HUES6 (cell line): ENCODE measurements at regions not wholly inside any gene's neighbourhood (a gene's known extent, or its start where the extent isn't known, plus 50 kb on each side); places are given as distances from the start of the nearest gene placed in this dataset.

Source experiments
- H3K27ac ChIP-seq: 2 replicates; pipeline ENCODE4 v1.7.0; 2013; ENCODE audit warnings: low read depth, mild to moderate bottlenecking, low read length, inconsistent platforms
- H3K27me3 ChIP-seq: 2 replicates; pipeline ENCODE4 v1.6.1; 2013; ENCODE audit warnings: low read length; ENCODE audit not compliant: control insufficient read depth, insufficient read depth
- H3K36me3 ChIP-seq: 2 replicates; pipeline ENCODE4 v1.6.1; 2013; ENCODE audit warnings: low read length; ENCODE audit not compliant: control insufficient read depth, insufficient read depth
- H3K4me1 ChIP-seq: 2 replicates; pipeline ENCODE4 v1.6.1; 2013; ENCODE audit warnings: low read length; ENCODE audit not compliant: control insufficient read depth, insufficient read depth
- H3K4me3 ChIP-seq: 2 replicates; pipeline ENCODE4 v1.5.1; 2013; ENCODE audit warnings: low read depth, low read length
- H3K9ac ChIP-seq: one replicate; pipeline ENCODE4 v1.6.1; 2013; ENCODE audit warnings: mild to moderate bottlenecking, low read length
- H3K9me3 ChIP-seq: 2 replicates; pipeline ENCODE4 v1.6.1; 2013; ENCODE audit warnings: low read depth, low read length; ENCODE audit not compliant: control insufficient read depth, insufficient read depth

DNA sequence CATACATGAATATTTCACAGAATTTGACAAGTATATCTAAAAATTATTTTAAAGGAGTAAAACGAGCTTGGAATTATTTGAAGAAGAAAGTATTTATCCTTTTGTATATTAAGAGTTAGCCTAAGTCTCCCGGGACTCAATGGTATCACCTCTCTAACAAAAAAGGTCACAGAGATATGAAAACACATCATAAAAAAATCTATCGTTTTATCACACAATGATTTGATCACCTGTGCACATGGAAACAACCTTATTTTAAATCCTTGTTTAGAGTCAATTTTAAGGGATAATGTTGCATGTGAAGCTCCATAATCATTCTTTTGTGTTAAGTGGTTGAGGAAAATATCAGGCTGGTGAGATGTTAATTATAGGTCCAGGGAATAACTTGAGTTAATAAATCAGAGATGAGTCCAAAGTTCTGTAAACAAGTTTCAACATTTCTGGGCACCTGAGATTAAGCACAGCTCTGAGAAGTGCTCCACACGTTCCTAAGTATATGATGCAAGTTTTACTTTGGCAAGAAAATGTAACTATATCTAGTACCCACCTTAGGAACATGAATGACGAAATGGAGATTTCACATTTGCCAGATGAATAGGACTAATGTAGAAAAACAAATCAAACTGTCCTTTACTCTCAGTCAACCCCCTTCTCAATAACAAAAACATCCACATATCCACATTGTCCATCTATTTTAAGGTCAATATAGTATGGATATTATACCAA lies 148.5 kb upstream of the AKR1E2 start:
- no peaks in the 10 kb centered on the region for H3K9me3 ChIP-seq
- no peaks in the 10 kb centered on the region for H3K4me1 ChIP-seq
- H3K27me3 ChIP-seq, result no peaks in the 10 kb centered on the region
- no peak overlapping the region for H3K9ac ChIP-seq
- no peak overlapping the region for H3K4me3 ChIP-seq
- no peaks in the 10 kb centered on the region for H3K36me3 ChIP-seq
- no peak overlapping the region for H3K27ac ChIP-seq

DNA sequence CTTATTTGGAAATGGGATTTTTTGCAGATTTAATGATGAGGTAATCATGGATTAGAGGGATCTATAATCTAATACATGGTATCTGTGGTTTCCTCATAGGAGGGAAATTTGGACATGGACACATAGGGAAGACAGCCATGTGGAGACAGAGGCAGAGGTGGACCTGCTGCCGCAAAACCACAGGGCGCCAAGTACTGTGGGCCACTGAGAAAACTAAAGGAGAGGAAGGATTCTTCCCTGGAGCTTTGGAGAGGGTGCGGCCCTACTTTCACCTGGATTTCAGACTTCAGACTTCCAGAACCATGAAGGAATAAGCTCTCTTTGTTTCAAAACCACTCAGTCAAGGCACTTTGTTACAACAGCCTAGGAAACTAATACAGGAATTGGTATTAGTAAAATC lies 149.4 kb upstream of the AKR1E2 start:
- Histone ChIP-seq H3K27ac (no peak overlapping the region), H3K4me1 (no peaks in the 10 kb centered on the region), H3K36me3 (no peaks in the 10 kb centered on the region), H3K9ac (no peak overlapping the region), H3K9me3 (no peaks in the 10 kb centered on the region), H3K27me3 (no peaks in the 10 kb centered on the region), H3K4me3 (no peak overlapping the region)

DNA sequence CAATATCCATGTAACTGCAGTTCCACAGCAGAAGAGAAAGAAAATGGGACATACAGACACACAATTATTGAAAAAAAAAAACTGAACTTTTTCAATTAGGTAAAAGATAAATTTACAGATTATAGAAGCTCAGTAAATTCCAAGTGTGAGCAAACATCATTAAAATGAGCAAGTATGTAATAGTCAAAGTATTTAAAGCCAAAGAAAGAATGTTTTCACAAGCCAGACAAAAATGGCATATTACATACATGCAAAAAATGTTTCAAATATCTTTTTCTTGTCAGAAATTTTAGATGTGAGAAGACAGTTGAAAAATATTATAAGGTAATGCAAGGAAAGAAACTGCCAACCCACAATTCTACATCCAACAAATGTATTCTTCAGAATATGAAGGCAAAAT lies 150.2 kb upstream of the AKR1E2 start:
- Histone ChIP-seq H3K27ac (no peak overlapping the region), H3K9me3 (no peaks in the 10 kb centered on the region), H3K27me3 (no peaks in the 10 kb centered on the region), H3K9ac (no peak overlapping the region), H3K36me3 (no peaks in the 10 kb centered on the region), H3K4me3 (no peak overlapping the region), H3K4me1 (no peaks in the 10 kb centered on the region)

DNA sequence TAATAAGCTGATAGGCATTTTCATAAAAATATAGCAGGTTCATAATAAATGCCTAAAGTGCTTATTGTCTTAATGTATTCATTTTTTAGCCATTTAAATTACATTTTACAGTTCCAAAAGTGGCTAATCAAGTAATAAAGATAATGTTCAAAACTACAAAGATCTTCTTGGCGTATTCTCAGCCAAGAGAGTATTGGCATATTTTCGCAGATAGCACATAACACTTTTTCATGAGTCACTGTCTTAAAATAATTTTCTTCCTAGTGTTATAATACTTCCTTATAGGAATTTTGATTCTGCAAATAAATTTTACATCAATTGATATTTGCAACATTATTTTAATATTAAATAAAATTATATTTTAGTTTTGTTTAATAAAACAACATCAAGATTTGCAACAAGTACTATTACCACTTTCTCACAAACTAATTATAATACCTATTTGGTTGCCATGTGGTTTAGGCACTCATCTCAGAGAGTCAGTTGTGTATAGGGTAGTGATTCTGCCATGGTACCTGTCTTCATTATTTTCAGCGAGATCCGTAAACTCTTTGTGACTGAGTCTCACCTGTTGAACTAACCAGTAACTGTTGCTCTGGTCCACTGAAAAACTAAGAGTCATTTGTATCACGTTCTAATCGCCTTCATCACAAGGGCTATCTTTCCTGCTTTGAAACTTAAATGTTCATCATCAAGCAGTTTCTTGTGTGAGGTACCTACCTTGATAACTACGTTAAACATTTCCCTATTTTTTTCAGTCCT lies 152.5 kb upstream of the AKR1E2 start:
- H3K4me1 ChIP-seq, result no peaks in the 10 kb centered on the region
- no peak overlapping the region for H3K9ac ChIP-seq
- no peak overlapping the region for H3K27ac ChIP-seq
- no peak overlapping the region for H3K4me3 ChIP-seq
- H3K9me3 ChIP-seq, result no peaks in the 10 kb centered on the region
- H3K27me3 ChIP-seq, result no peaks in the 10 kb centered on the region
- no peaks in the 10 kb centered on the region for H3K36me3 ChIP-seq

DNA sequence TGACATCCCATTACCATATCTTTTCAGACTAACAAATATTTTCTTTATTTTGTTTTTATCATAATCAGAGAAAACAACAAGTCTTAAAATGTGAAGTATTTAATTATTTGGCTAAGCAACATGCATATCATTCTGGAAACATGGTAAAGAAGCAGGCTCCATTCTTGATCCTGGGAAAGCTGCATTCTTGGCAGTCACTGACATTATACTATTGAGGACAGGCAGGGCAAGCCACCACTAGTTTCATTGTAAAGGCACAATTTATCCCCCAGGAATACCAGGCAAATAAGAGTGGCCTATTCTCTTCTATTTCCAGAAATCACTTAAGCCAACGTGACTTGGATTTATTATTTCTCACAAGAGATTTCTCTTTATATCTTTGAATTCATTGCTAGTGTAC lies 153.8 kb upstream of the AKR1E2 start:
- H3K4me1 ChIP-seq, result no peaks in the 10 kb centered on the region
- H3K9me3 ChIP-seq, result no peaks in the 10 kb centered on the region
- no peaks in the 10 kb centered on the region for H3K36me3 ChIP-seq
- no peak overlapping the region for H3K4me3 ChIP-seq
- H3K27me3 ChIP-seq, result no peaks in the 10 kb centered on the region
- H3K9ac ChIP-seq, result no peak overlapping the region
- H3K27ac ChIP-seq, result no peak overlapping the region

DNA sequence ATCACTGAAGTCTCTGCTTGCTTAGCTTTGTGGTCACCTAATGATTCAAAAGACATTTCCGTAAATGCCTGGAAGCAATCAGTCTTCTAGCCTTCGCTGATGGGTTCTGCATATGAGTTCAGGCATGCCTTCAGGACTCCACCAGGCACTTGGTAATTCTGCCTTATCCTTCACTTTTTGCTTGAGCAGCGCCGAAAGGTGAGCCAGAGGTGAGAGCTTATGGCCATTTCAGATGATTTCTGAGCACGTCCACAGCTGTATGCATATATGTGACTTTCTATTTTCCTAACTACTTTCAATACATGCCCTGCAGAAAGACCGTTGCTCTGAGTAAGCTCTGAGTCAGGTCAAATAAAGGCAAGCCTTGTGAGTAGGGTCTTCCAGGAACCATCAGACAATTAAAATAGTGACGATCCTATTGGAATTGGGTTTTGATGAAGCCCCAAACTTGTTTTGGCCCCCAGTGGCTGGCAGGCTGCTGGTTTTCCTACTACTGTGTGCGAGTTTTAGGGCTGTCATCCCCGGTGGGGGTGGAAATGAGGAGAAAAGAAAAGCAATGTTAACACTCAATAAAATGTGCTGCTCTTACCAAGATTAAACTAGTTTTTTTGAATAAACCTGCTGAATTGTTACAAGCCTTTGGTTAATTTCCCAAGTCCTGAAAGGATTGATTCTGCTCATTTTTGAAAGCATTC lies 154.4 kb upstream of the AKR1E2 start:
- H3K27me3 ChIP-seq, result no peaks in the 10 kb centered on the region
- no peaks in the 10 kb centered on the region for H3K4me1 ChIP-seq
- H3K36me3 ChIP-seq, result no peaks in the 10 kb centered on the region
- H3K9me3 ChIP-seq, result no peaks in the 10 kb centered on the region
- H3K27ac ChIP-seq, result no peak overlapping the region
- H3K4me3 ChIP-seq, result no peak overlapping the region
- no peak overlapping the region for H3K9ac ChIP-seq

DNA sequence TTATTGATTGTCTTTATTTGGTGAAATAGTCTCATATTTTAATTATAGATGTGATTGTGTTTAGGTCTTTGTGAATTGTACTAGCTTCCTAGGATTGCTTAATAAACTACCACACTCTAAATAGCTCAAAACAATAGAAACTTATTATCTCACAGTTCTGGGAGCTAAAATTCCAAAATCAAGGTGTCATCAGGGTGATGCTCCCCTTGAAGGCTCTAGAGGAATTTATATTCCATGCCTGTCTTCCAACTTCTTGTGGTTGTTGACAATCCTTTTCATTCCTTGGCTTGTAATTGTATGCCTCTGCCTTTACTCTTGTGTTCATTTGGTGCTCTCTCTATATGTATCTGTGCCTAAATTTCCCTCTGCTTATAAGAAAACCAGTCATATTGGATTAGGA lies 155.3 kb upstream of the AKR1E2 start:
- Histone ChIP-seq H3K27me3 (no peaks in the 10 kb centered on the region), H3K4me1 (no peaks in the 10 kb centered on the region), H3K4me3 (no peak overlapping the region), H3K9me3 (no peaks in the 10 kb centered on the region), H3K27ac (no peak overlapping the region), H3K36me3 (no peaks in the 10 kb centered on the region), H3K9ac (no peak overlapping the region)

DNA sequence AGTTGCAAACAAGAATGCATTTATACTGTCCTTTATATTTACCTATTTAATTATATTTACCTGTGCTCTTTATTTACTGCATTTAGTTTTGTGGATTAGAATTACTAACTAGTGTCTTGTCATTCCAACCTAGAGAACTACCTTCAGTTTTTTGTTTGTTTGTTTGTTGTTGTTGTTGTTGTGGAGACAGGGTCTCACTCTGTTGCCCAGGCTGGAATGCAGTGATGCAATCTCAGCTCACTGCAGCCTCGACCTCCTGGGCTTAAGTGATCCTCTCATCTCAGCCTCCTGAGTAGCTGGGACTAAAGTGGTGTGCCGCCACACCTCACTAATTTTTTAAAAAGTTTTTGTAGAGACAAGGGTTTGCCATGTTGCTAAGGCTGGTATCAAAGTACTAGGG lies 156.4 kb upstream of the AKR1E2 start:
- no peaks in the 10 kb centered on the region for H3K9me3 ChIP-seq
- H3K27ac ChIP-seq, result no peak overlapping the region
- H3K4me3 ChIP-seq, result no peak overlapping the region
- no peaks in the 10 kb centered on the region for H3K27me3 ChIP-seq
- H3K36me3 ChIP-seq, result no peaks in the 10 kb centered on the region
- H3K9ac ChIP-seq, result no peak overlapping the region
- no peaks in the 10 kb centered on the region for H3K4me1 ChIP-seq

DNA sequence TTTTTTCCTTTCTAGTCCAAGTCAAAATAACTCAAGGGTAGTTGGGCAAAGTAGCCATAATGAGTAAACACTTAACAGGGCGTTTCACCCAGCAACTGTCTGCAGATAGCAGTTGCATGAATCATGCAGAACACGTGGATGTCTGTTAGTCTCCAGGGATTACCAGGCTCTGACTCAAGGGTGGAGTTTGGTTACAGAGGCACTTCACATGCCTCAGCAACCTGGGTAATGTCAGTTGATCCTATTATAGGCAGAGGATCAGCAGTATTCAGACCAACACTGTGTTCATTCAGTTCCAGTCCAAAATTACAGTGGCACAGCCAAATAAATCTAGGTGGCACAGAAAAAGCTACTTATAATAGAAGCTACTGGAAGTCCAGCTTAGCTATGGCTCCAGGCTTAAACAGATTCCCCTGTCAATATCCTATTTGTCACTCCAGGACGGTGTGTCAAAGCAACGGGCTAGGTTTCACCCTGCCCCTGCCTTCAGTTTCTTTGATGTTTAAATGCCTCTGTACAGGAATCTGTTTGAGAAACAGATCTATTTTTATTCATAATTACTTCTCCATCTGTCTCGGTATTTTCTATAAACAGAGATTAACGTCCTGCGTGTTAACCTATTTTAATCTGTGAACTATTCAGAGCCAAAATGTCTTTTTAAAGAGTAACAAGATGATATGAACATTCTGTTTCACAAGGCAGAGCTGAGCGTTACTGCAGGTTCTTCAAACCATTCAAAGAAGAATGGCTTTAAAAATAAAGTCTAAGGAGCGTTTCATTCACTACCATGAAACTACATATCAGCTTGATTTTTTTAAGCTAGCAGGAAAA lies 162.6 kb upstream of the AKR1E2 start:
- Histone ChIP-seq H3K4me1 (peaks cover 10% of the 10 kb centered on the region; the same call in 1 of the 2 replicates), H3K27ac (peak overlapping the region; percentile 37; the same call in 1 of the 2 replicates), H3K9me3 (no peaks in the 10 kb centered on the region), H3K9ac (peak overlapping the region; percentile 2), H3K27me3 (no peaks in the 10 kb centered on the region), H3K4me3 (no peak overlapping the region), H3K36me3 (no peaks in the 10 kb centered on the region)

DNA sequence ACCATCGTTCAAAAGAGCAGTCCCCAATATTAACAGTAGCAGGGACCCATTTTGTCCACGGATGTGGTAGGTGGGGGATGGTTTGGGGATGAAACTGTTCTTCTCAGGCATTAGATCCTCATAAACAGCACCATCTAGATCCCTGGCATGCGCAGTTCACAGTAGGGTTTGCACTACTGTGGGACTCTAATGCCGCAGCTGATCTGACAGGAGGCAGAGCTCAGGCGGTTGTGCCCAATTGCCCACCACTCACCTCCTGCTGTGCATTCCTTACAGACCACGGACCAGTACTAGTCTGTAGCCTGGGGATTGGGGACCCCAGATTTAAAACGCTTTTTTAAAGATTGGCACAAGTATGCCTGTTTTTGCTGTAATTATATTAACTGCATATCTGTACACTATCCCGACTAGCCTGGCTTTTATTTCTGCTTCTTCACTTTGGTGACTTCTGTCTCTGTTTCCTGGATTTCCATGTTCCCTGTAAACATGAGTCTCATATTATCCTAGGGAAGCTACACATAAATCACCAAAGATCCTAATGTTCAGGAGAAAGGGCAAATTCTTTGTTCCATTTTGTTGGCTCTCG lies 163.3 kb upstream of the AKR1E2 start:
- Histone ChIP-seq H3K4me1 (peaks cover 10% of the 10 kb centered on the region; the same call in 1 of the 2 replicates), H3K4me3 (no peak overlapping the region), H3K9me3 (no peaks in the 10 kb centered on the region), H3K27ac (peak overlapping the region; percentile 34; the same call in 1 of the 2 replicates), H3K9ac (peak overlapping the region; percentile 2), H3K27me3 (no peaks in the 10 kb centered on the region), H3K36me3 (no peaks in the 10 kb centered on the region)
